ENCODE measurements at regions not wholly inside any gene's neighbourhood (a gene's known extent, or its start where the extent isn't known, plus 50 kb on each side); places are given as distances from the start of the nearest gene placed in this dataset.
"Not testable (repeated sequence)": the region's sequence is repeated elsewhere in the genome, so short reads cannot be mapped to it uniquely, and the experiment has no call there.

- TF ChIP-seq CTCF (IDR thresholded peaks at IDR 0.05; ENCODE audit: insufficient read depth, low read length, poor library complexity, severe bottlenecking) = no peak
- H3K27me3 ChIP-seq (ENCODE audit: control insufficient read depth, insufficient read depth, low read length) = no peaks in the 10 kb centered on the region
- no peak overlapping the region for H3K4me3 ChIP-seq (ENCODE audit: low read depth, low read length)
- H3K36me3 ChIP-seq (ENCODE audit: control insufficient read depth, insufficient read depth, low read length) = no peaks in the 10 kb centered on the region
- DNase-seq (ENCODE audit: low read depth) = no peak
These were observed 278.3 kb downstream of the KIF20B start for GRCh38 chr10:89979726-89980125.

- Histone ChIP-seq H3K4me3 (ENCODE audit: low read depth, low read length) (no peak overlapping the region), H3K36me3 (ENCODE audit: control insufficient read depth, insufficient read depth, low read length) (no peaks in the 10 kb centered on the region), H3K27me3 (ENCODE audit: control insufficient read depth, insufficient read depth, low read length) (no peaks in the 10 kb centered on the region)
- DNase-seq (ENCODE audit: low read depth) = no peak
- TF ChIP-seq CTCF (IDR thresholded peaks at IDR 0.05; ENCODE audit: insufficient read depth, low read length, poor library complexity, severe bottlenecking) = no peak
These were observed 278.8 kb downstream of the KIF20B start for GRCh38 chr10:89980166-89980565.

GRCh38 chr10:89981891-89982290 lies 280.5 kb downstream of the KIF20B start:
- TF ChIP-seq CTCF (IDR thresholded peaks at IDR 0.05; ENCODE audit: insufficient read depth, low read length, poor library complexity, severe bottlenecking) = no peak
- Histone ChIP-seq H3K27me3 (ENCODE audit: control insufficient read depth, insufficient read depth, low read length) (no peaks in the 10 kb centered on the region), H3K4me3 (ENCODE audit: low read depth, low read length) (no peak overlapping the region), H3K36me3 (ENCODE audit: control insufficient read depth, insufficient read depth, low read length) (no peaks in the 10 kb centered on the region)
- no peak for DNase-seq (ENCODE audit: low read depth)

- no peak for DNase-seq (ENCODE audit: low read depth)
- Histone ChIP-seq H3K27me3 (ENCODE audit: control insufficient read depth, insufficient read depth, low read length) (no peaks in the 10 kb centered on the region), H3K4me3 (ENCODE audit: low read depth, low read length) (no peak overlapping the region), H3K36me3 (ENCODE audit: control insufficient read depth, insufficient read depth, low read length) (no peaks in the 10 kb centered on the region)
- TF ChIP-seq CTCF (IDR thresholded peaks at IDR 0.05; ENCODE audit: insufficient read depth, low read length, poor library complexity, severe bottlenecking) = no peak
These were observed 284.1 kb downstream of the KIF20B start for GRCh38 chr10:89985446-89985845.

- not testable (repeated sequence) for H3K27me3 ChIP-seq (ENCODE audit: control insufficient read depth, insufficient read depth, low read length); H3K4me3 ChIP-seq (ENCODE audit: low read depth, low read length); H3K36me3 ChIP-seq (ENCODE audit: control insufficient read depth, insufficient read depth, low read length); DNase-seq (ENCODE audit: low read depth)
These were observed 287.0 kb downstream of the KIF20B start for GRCh38 chr10:89988361-89988760.

- H3K36me3 ChIP-seq (ENCODE audit: control insufficient read depth, insufficient read depth, low read length) = no peaks in the 10 kb centered on the region
- H3K4me3 ChIP-seq (ENCODE audit: low read depth, low read length) = no peak overlapping the region
- no peak for TF ChIP-seq CTCF (IDR thresholded peaks at IDR 0.05; ENCODE audit: insufficient read depth, low read length, poor library complexity, severe bottlenecking)
- no peak for DNase-seq (ENCODE audit: low read depth)
- H3K27me3 ChIP-seq (ENCODE audit: control insufficient read depth, insufficient read depth, low read length) = no peaks in the 10 kb centered on the region
These were observed 291.2 kb downstream of the KIF20B start for GRCh38 chr10:89992575-89992974.

All from kidney epithelial cell (primary cell).